Muscle layer of duodenum (tissue), 2 donors: ENCODE measurements at regions not wholly inside any gene's neighbourhood (a gene's known extent, or its start where the extent isn't known, plus 50 kb on each side); places are given as distances from the start of the nearest gene placed in this dataset.
"Not testable (repeated sequence)": the region's sequence is repeated elsewhere in the genome, so short reads cannot be mapped to it uniquely, and the experiment has no call there.

Experiments used
- H3K27ac ChIP-seq: one replicate; pipeline ENCODE4 v1.7.0; 2013; ENCODE audit warnings: mild to moderate bottlenecking, low read length
- H3K27me3 ChIP-seq: one replicate; pipeline ENCODE4 v1.7.0; 2013; ENCODE audit warnings: low read depth, mild to moderate bottlenecking, control low read depth, low read length
- H3K36me3 ChIP-seq, 2 donors: one replicate each; pipeline ENCODE4 v1.7.0; 2013; ENCODE audit warnings: low read length in 2 of 2, control low read depth in 1 of 2, mild to moderate bottlenecking in 1 of 2; ENCODE audit not compliant: insufficient read depth in 2 of 2, control insufficient read depth in 1 of 2
- H3K4me1 ChIP-seq, 2 donors: one replicate each; pipeline ENCODE4 v1.7.0; 2013; ENCODE audit warnings: low read length in 2 of 2, mild to moderate bottlenecking in 2 of 2, control low read depth in 1 of 2, moderate library complexity in 1 of 2; ENCODE audit not compliant: insufficient read depth in 2 of 2, control insufficient read depth in 1 of 2
- H3K4me3 ChIP-seq, 2 donors: one replicate each; pipeline ENCODE4 v1.7.0; 2013; ENCODE audit warnings: low read length in 2 of 2, low read depth in 1 of 2, mild to moderate bottlenecking in 1 of 2
- H3K9me3 ChIP-seq, 2 donors: one replicate each; pipeline ENCODE4 v1.7.0; 2013; ENCODE audit warnings: low read length in 2 of 2, control low read depth in 1 of 2, mild to moderate bottlenecking in 1 of 2; ENCODE audit not compliant: control insufficient read depth in 1 of 2
- donor health status: healthy.

- Histone ChIP-seq H3K4me3 (no peak overlapping the region), H3K36me3 (no peaks in the 10 kb centered on the region), H3K27me3 (no peaks in the 10 kb centered on the region), H3K27ac (no peak overlapping the region), H3K9me3 (no peaks in the 10 kb centered on the region), H3K4me1 (no peaks in the 10 kb centered on the region)
Measured at GRCh38 chr7:54255242-54255641, 286.9 kb upstream of the VSTM2A start.

- Histone ChIP-seq H3K36me3 (no peaks in the 10 kb centered on the region), H3K9me3 (no peaks in the 10 kb centered on the region), H3K27me3 (no peaks in the 10 kb centered on the region), H3K4me3 (no peak overlapping the region), H3K27ac (no peak overlapping the region), H3K4me1 (no peaks in the 10 kb centered on the region)
Measured at GRCh38 chr7:54259185-54259584, 283.0 kb upstream of the VSTM2A start.

- no peaks in the 10 kb centered on the region for H3K9me3 ChIP-seq
- H3K27ac ChIP-seq: no peak overlapping the region
- no peak overlapping the region for H3K4me3 ChIP-seq
- H3K27me3 ChIP-seq: no peaks in the 10 kb centered on the region
- H3K36me3 ChIP-seq: no peaks in the 10 kb centered on the region
- H3K4me1 ChIP-seq: no peaks in the 10 kb centered on the region
Measured at GRCh38 chr7:54260941-54261371, 281.2 kb upstream of the VSTM2A start.

- H3K9me3 ChIP-seq: peaks cover 0 to 11% of the 10 kb centered on the region in 2 donors
- H3K27me3 ChIP-seq: no peaks in the 10 kb centered on the region
- H3K27ac ChIP-seq: no peak overlapping the region
- H3K36me3 ChIP-seq: no peaks in the 10 kb centered on the region
- no peaks in the 10 kb centered on the region for H3K4me1 ChIP-seq
- no peak overlapping the region for H3K4me3 ChIP-seq
Measured at GRCh38 chr7:54278847-54279246, 263.3 kb upstream of the VSTM2A start.

- Histone ChIP-seq H3K27ac (no peak overlapping the region), H3K4me3 (no peak overlapping the region), H3K9me3 (no peaks in the 10 kb centered on the region), H3K27me3 (no peaks in the 10 kb centered on the region), H3K4me1 (no peaks in the 10 kb centered on the region), H3K36me3 (no peaks in the 10 kb centered on the region)
Measured at GRCh38 chr7:54292171-54292925, 249.8 kb upstream of the VSTM2A start.

GRCh38 chr7:54299426-54299825 is 242.7 kb upstream of the VSTM2A start:
- no peak overlapping the region for H3K27ac ChIP-seq
- no peaks in the 10 kb centered on the region for H3K36me3 ChIP-seq
- no peaks in the 10 kb centered on the region for H3K27me3 ChIP-seq
- no peaks in the 10 kb centered on the region for H3K4me1 ChIP-seq
- no peaks in the 10 kb centered on the region for H3K9me3 ChIP-seq
- no peak overlapping the region for H3K4me3 ChIP-seq

GRCh38 chr7:54315955-54316354 is 226.2 kb upstream of the VSTM2A start:
- H3K9me3 ChIP-seq, H3K4me3 ChIP-seq, H3K36me3 ChIP-seq, H3K4me1 ChIP-seq, H3K27me3 ChIP-seq, H3K27ac ChIP-seq: not testable (repeated sequence)

GRCh38 chr7:54326592-54327167 is 215.5 kb upstream of the VSTM2A start:
- no peaks in the 10 kb centered on the region for H3K4me1 ChIP-seq
- no peaks in the 10 kb centered on the region for H3K36me3 ChIP-seq
- H3K27ac ChIP-seq: no peak overlapping the region
- H3K4me3 ChIP-seq: no peak overlapping the region
- no peaks in the 10 kb centered on the region for H3K27me3 ChIP-seq
- H3K9me3 ChIP-seq: peaks cover 0 to 7% of the 10 kb centered on the region in 2 donors

- H3K9me3 ChIP-seq: no peaks in the 10 kb centered on the region
- no peaks in the 10 kb centered on the region for H3K36me3 ChIP-seq
- no peaks in the 10 kb centered on the region for H3K27me3 ChIP-seq
- H3K27ac ChIP-seq: no peak overlapping the region
- H3K4me1 ChIP-seq: no peaks in the 10 kb centered on the region
- no peak overlapping the region for H3K4me3 ChIP-seq
Measured at GRCh38 chr7:54330216-54330800, 211.9 kb upstream of the VSTM2A start.

- Histone ChIP-seq H3K36me3 (no peaks in the 10 kb centered on the region), H3K4me3 (no peak overlapping the region), H3K4me1 (no peaks in the 10 kb centered on the region), H3K9me3 (no peaks in the 10 kb centered on the region), H3K27ac (no peak overlapping the region), H3K27me3 (no peaks in the 10 kb centered on the region)
Measured at GRCh38 chr7:54331311-54331710, 210.9 kb upstream of the VSTM2A start.

GRCh38 chr7:54332301-54332700 is 209.9 kb upstream of the VSTM2A start:
- no peaks in the 10 kb centered on the region for H3K27me3 ChIP-seq
- H3K36me3 ChIP-seq: no peaks in the 10 kb centered on the region
- H3K9me3 ChIP-seq: no peaks in the 10 kb centered on the region
- no peak overlapping the region for H3K4me3 ChIP-seq
- H3K4me1 ChIP-seq: no peaks in the 10 kb centered on the region
- no peak overlapping the region for H3K27ac ChIP-seq
